Stimulated activated CD4-positive, alpha-beta T cell treated with anti-CD3 and anti-CD28 coated beads, Interleukin-4, amount 100 ng/mL, for 4 hours (primary cell): ENCODE measurements at regions not wholly inside any gene's neighbourhood (a gene's known extent, or its start where the extent isn't known, plus 50 kb on each side); places are given as distances from the start of the nearest gene placed in this dataset.
"Not testable (repeated sequence)": the region's sequence is repeated elsewhere in the genome, so short reads cannot be mapped to it uniquely, and the experiment has no call there.

Source experiments
- DNase-seq, 2 experiments: peaks; one replicate each; pipeline ENCODE4 v3.0.0-alpha.2; 2020

DNA sequence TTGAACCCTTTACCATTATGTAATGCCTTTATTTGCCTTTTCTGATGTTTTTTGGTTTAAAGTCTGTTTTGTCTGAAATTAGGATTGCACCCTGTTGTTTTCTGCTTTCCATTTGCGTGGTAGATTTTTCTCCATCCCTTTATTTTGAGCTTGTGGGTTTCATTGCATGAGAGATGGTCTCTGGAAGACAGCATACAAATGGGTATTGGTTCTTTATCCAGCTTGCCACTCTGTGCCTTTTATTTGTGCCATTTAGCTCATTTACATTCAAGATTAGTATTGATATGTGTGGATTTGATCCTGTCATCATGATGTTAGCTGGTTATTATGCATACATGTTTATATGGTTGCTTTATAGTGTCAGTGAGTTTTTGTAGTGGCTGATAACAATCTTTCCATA lies 318.7 kb upstream of the PPP2R3A start:
- no peak for DNase-seq

DNA sequence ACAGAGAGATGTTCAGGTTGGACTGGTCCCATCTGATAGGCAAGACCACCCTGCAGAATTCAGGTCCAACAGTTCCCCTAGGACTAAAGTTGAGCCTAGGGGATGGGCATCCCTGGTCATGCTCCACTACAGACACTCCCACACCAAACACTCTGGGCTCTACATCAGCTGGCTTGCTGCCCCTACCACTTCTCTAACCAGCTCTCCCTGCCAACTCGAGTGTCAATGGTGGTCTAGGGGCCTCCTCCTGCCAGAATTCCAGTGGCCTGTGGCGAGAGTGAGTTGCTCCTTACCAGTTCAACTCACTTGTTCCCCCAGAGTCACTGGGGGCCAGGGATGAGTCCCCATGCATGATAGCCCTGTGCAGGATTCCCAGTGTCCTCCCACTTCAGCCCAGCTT lies 316.2 kb upstream of the PPP2R3A start:
- DNase-seq: no peak

DNA sequence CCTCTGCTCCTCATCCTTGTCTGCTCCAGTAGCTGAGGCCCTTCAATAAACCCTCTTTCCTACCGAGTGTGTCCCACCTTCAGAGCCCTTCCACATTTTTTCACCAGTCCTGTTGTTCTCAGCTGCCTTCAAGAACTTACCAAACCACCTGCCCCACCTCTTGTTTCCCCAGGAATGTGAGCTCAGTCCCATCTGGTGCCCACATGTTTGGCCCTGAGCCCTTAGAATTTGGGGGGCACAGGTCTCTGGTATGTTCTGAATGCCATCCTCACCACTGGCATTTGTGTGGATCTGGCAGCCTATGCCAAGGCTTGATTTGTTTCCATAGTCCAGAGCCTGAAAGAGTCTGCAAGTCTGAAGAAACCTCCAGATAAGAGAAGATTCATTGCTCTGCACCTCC lies 315.2 kb upstream of the PPP2R3A start:
- DNase-seq: no peak

DNA sequence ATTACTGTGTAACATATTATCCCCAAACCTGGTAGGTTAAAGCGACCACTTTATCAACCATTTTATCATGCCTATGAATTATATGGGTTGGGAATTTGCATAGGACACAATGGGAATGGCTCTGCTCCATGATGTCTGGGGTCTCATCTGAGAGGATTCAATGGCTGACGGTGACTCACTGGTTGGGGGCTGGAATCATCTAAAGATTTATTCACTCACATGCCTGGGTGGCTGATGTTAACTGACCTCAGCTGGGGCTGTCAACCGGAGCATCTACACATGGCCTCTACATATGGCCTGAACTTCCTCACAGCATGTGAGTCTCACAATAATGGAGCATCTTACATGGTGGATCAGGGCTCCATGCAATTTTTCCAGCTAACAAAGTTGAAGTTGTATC lies 313.1 kb upstream of the PPP2R3A start:
- DNase-seq: no peak

DNA sequence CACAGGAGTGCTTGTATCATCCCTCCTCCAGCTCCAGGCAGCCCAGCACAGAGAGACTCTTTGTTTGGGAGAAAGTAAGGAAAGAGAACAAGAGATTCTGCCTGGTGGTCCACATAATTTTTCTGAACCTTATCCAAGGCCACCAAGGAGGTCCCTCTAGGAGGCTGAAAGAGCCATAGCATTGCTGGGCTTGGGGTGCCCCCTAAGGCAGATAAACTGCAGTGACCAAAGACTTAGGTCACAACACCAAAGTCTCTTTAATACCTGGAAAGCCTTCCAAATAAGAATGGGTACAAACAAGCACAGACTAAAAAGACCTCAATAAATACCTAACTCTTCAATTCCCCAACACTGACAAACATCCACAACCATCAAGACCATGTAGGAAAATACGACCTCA lies 310.2 kb upstream of the PPP2R3A start:
- DNase-seq: no peak

DNA sequence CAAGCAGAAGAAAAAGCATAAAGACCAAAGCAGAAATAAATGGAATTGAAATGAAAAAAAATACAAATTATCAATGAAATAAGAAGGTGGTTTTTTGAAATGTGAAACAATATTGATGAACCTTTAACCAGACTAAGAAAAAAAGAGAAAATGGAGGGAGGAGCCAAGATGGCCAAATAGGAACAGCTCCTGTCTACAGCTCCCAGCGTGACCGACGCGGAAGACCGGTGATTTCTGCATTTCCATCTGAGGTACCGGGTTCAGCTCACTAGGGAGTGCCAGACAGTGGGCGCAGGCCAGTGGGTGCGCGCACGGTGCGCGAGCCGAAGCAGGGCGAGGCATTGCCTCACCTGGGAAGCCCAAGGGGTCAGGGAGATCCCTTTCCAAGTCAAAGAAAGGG lies 307.1 kb upstream of the PPP2R3A start:
- DNase-seq: not testable (repeated sequence)

DNA sequence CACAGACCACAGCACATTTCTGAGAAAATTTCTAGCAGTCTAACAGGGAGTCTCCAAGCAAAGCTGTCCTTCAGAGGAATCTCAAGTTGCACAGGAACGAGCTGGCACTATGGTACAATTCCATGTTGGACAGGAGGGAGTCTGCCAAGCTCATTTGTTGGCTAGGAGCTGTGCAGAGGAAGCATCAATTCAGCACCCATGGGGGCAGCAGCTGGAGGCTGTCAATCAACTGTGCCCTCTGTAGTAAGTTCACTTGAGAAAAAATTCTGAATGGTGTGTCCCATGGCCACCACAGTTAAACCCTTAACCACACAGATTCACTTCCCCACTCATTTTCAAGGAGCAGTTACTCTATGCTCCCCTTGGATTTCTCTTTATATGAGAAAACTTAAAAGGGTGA lies 298.5 kb upstream of the PPP2R3A start:
- no peak for DNase-seq

DNA sequence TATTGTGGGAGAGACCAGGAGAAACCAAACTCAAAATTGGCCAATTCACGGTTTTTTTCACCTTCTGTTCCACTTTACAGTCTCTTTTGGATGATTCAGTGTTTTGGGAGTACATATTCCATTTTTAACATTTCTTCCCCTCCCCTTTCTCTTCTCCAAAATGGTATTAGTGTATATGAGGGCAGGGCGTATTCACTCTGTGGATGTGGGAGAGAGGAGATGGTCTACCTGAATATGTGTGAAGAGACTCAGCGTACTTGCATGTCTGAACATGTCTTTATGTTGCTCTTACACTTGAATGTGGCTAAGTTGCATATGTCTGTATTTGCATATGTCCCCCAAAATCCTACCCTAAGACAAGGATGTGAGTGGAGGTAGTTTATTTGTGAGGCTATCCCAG lies 291.0 kb upstream of the PPP2R3A start:
- DNase-seq: no peak

DNA sequence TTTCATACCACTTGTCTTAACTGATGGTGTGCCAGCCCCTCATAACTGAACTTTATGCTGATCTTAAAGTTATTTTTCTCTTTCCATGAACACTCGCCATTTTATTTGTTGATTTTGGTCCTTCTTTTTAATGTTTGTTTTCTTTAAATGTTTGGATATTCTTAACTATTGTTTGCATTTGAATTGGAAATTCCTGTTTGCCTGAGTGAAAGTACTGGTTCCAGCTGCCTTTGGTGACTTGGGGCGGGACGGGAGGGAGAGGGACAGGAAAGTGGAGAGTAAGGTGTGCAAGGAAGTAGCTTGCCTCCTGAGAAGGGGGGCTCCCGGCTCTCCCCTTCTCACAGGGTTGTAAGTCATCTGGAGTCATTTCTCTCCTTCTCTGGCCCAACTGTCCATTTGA lies 287.1 kb upstream of the PPP2R3A start:
- no peak for DNase-seq

DNA sequence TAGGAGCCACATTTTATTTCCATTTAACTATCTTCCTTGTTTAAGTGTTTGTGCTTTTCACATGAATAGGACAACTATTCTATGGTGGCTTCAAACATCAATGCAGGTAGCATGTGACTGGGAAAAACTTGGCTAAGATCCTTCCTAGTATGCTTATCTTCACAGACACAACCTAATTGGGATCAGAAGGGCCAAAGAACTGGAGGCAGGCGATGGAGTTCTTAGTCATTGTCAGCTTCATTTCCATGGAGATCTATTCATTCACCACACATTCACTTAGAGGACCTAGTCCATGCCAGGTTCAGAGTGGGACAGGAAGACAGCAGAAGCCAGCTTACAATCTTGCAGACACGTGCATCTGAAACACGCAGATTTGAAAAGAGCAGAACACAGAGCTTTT lies 277.5 kb upstream of the PPP2R3A start:
- no peak for DNase-seq

DNA sequence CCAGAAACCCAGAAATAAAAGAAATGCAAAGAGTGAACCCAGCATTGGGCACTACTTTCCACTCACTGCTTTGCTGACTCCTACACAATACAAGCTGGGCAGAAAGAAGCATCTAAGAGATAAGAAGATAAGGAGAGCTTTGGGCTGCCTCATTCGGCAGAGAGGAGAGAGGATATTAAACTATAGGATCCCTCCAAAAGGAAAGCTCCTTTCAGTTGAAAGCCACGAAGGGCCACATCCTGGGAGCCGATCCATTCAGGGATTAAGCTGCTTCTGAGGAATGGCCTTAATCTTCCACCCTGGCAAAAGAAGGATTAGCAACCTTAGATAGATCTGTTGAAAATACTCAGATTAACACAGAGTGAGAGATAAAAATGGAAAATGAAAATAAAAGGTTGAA lies 274.9 kb upstream of the PPP2R3A start:
- DNase-seq: no peak

DNA sequence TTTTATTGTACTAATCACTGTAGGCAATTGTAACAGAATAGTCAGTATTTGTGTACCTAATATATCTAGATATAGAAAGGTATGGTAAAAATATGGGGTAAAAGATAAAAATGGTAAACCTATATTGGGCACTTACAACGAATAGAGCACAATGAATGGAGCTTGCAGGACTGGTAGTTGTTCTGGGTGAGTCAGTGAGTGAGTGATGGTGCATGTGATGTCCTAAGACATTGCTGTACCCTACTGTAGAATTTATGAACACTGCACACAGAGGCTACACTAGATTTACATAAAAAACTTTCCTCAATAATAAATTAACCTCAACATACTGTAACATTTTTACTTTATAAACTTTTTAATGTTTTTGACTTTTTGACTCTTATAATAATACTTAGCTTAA lies 274.3 kb upstream of the PPP2R3A start:
- no peak for DNase-seq

DNA sequence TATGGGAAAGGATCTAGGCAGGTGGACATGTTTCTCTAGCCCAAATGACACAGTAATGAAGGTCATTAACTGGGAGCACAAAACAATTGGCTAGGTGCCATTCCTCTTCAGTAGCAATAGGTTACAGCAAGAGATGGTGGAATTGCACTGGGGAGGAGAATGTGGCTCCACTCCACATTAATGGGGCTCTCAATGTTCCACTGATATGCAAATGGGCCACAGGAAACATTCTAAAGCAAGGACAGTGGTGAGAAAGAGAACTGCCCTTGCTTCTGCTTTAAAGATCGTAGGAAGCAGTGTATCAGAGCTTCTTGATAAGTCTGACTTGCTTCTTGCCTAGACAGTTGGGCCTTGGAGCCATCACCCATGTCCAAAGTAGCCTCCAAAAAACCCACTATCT lies 271.4 kb upstream of the PPP2R3A start:
- DNase-seq: no peak

DNA sequence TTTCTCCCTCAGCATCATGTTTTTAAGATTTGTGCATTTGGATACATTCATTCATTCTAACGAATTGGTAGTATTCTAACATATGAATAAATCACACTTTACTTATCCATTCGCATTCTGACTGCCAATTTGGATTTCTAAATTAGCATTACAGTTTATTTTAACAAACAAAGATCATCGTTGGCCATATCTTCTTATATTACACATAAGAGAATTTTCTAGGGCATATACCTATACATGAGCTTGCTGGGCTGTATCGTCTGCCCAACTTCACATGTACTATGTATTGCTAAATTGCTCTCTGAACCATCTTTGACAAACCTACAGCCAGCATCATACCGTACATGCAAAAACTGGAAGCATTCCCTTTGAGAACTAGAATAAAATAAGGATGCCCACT lies 265.8 kb upstream of the PPP2R3A start:
- no peak for DNase-seq

DNA sequence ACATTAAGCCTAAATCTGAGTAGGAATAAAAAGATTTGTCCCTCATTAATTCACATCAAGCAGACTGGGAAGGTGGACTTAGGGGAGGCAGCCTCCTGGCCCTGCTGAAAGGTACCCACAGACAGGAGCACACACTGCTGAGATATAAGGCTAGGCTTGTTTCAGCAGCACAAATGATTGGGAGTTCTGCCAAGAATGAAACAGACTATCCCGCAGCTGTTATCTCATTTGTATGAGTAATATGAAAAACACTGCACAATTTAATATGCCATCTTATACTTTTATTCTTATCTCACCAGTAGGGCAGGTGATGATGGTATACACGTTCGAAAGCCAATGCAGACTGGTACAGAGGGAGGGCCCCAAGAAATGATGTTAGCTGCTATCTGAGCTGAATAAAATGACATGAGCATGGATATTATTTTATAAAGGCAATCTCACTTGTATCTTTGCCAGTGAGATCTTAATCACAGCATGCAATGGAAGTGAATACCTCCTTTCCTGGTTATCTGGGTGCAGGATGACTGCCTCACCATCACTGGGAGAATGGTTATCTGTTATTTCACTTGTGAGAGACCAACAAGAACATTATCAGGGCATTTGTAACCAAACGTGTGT lies 258.7 kb upstream of the PPP2R3A start:
- no peak for DNase-seq

DNA sequence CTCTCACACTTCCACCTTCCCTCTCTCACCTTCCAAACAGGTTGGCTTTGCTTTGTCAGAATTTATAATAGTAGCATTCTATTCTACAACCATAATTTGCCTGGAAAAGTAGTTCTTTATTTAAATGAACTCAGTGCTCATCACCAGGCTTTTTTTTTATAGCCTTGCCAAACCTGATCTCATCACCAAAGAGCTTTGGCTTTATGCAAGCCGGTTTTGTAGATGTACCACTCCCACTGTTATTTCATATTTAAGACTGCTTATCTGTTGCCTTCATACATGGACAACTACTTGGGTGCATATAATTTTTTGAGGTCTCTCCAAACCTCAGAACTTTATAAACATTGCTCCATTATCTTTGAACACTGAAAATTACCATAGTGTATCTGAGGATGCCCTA lies 246.1 kb upstream of the PPP2R3A start:
- DNase-seq: no peak

DNA sequence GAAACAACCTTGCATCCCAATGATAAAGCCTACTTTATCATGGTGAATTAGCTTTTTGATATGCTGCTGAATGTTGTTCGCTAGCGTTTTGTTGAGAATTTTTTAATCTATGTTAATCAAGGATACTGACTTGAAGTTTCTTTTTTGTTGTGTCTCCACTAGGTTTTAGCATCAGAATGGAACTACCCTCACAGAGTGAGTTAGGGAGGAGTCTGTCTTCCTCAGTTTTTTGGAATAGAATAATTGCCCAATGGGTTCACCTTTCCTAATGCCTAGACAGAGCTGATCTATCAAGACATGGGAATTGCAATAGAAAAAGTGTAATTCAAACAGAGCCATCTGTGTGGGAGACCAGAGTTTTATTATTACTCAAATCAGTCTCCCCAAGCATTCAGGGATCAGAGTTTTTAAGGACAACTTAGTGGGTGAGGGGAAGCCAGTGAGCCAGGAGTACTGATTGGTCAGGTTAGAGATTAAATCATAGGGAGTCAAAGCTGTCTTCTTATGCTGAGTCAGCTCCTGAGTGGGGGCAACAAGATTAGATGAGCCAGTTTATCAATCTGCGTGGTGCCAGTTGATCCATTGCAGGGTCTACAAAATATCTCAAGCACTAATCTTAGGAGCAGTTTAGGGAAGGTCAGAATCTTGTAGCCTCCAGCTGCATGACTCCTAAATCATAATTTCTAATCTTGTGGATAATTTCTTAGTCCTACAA lies 237.4 kb upstream of the PPP2R3A start:
- no peak for DNase-seq

DNA sequence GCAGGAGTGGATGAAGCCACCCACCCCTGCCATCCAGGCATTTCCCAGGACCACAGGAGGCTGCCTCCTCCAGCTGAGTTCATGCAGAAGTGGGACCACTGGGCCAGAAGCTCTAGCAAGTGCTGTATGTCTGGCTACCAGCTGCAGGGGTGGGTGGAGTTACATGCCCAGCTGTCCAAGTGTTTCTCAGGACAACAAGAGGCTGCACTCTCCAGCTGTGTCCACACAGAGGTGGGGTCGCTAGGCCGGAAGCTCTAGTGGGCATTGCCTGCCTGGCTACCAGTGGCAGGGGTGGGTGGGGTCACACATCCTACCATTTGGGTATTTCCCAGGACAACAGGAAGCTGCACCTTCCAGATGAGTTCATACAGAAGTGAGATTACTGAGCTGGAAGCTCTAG lies 234.0 kb upstream of the PPP2R3A start:
- DNase-seq: no peak

DNA sequence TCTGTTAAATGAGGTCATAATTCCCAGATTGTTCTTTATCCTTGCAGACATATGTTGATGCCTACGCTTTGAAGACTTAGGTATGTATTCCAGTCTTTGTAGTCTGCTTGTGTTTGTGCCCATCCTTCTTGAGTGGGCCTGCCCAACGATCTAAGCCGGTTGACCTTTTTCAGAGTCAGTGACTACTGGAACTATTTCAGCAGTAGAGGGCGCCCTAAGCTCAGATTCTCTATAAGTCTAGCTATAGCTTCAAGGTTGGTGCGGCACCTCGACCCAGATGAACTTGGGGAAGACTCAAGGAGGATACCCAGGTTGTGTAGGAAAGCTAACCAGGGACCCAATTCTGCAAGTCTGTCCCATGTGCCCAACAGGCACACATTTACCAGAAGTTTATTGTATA lies 228.8 kb upstream of the PPP2R3A start:
- no peak for DNase-seq

DNA sequence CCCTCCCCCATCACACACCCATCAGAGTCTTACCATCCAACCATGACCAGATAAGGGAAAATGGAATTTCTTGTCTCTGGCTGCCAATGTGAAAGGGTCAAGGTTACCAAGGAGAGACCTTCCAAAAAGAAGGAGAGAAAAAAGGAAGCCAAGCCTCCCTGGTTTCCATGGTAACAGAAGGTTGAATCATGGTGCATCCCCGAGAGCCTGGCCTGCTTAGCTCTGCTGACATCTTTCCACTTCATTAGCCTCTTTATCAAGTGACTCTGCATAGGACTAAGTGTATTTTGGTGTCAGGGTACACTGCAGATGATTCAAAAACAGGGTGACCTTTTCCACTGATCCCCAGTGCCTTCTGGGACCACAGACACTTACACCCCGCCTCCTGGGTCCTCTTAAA lies 225.7 kb upstream of the PPP2R3A start:
- no peak for DNase-seq

DNA sequence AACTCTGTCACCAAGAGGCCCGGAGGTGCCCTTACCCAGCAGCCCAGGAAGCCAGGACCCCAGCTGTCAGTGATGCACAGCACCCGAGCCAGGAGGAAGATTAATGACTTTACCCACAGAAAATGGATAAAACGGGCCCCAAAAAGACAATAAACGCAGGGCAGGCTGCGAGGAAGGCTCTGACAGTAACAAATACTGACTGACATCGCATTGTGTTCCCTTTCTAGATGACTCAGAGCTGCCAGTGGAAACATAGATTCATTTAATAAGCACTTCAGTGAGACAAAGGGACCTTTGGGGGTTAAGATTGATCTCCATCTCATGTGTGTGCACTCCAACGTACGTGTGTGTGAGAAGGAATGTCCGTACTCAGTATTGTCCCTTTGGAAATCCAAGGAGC lies 225.3 kb upstream of the PPP2R3A start:
- no peak for DNase-seq

DNA sequence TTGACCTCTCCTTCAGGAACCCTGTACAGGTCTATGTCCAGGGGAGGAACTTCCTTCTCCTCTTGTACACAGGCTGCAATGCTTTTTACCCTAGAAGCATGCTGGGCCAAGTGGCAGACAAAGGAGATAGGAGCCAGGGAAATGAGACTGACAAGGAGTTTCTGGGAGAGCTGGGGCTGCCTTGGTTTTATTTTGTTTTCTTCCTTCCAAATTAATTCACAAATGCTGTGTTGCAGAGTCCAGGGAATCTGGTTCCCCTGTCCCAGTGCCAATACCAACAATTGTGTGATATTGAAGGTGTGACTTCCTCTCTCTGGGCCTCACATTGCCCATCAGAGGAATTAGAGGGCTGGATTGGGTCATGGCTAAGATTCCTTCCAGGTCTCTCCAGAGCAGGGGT lies 224.8 kb upstream of the PPP2R3A start:
- DNase-seq: no peak

DNA sequence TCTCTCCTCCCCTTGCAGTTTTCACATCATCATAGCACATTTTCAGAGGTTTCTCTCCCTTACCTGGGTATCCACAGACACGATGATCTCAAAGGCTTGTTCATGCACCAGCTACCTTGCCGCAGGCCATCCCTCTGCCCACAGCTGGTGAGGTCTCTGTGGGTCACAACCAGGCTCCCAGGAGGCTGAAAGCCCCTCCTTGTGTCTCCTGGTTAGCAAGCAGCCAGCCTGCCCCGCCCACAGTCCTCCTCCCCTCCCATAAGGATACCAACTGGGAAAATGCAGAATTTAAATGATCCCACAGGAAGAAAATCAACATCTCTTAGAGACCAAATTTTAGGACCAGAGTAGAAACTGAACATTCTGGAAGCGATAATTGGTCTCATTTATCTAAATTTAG lies 213.5 kb upstream of the PPP2R3A start:
- DNase-seq: no peak

DNA sequence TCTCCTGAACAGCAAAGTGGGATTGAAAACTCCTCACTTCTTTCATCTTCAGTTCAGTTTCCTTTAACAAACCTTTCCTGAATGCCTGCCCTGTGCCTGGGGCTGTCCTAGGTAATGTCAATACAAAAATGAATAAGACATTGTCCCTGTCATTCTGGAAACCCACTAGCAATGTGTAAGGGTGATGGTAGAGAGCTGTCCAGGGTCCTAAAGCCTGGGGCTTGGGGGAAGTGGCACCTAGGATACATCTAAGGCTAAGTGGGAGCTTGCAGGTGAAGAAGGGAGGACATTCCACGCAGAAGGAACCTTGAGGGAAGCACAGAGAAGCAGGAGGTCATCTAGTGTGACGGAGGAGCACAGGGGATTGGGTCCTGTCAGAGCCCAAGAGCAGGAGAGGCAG lies 212.7 kb upstream of the PPP2R3A start:
- DNase-seq: no peak

DNA sequence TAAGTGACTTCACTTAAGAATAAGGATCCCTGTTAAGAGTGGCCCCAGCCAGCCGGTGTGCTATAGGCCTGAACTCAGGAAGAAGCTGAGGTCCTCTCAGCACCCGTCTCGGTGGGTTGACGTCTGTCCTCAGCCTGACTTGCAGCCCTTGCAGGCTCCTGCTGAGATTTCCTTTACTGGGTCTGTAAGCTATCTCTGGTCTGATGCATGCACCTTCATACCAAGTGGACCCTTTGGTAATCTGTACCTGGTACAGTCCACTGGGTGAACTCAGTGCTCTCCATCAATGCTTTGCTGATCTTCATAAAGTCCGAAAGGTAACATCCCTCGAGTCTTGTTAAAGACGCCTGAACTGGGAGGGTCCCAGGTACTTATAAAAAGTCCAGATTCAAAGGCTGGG lies 212.0 kb upstream of the PPP2R3A start:
- no peak for DNase-seq
